ENCODE measurements at regions not wholly inside any gene's neighbourhood (a gene's known extent, or its start where the extent isn't known, plus 50 kb on each side); places are given as distances from the start of the nearest gene placed in this dataset.

GRCh38 chrX:63530654-63531053 is 179.5 kb upstream of the SPIN4 start:
- TF ChIP-seq CSDC2 (CRISPR knock-in tag; IDR thresholded peaks at IDR 0.05): no peak
- no peak for TF ChIP-seq ZNF8 (CRISPR knock-in tag; IDR thresholded peaks at IDR 0.05)
- TF ChIP-seq ZC3H10 (CRISPR knock-in tag; IDR thresholded peaks at IDR 0.05): no peak
- no peak for TF ChIP-seq ZFP3 (CRISPR knock-in tag; IDR thresholded peaks at IDR 0.05)
- TF ChIP-seq TSHZ2 (CRISPR knock-in tag; IDR thresholded peaks at IDR 0.05): no peak
- TF ChIP-seq ZFP30 (CRISPR knock-in tag; IDR thresholded peaks at IDR 0.05): peak; percentile 64; the same call in 1 of the 2 replicates
- ATAC-seq: no peak

GRCh38 chrX:63529961-63530360 is 178.8 kb upstream of the SPIN4 start:
- TF ChIP-seq ZNF70 (CRISPR knock-in tag; IDR thresholded peaks at IDR 0.05): no peak
- no peak for TF ChIP-seq ZNF8 (CRISPR knock-in tag; IDR thresholded peaks at IDR 0.05)
- no peak for TF ChIP-seq ZC3H10 (CRISPR knock-in tag; IDR thresholded peaks at IDR 0.05)
- TF ChIP-seq PATZ1 (CRISPR knock-in tag; IDR thresholded peaks at IDR 0.05; ENCODE audit: borderline replicate concordance): no peak
- TF ChIP-seq ZNF565 (CRISPR knock-in tag; conservative IDR thresholded peaks at IDR 0.05; ENCODE audit: low read depth): no peak
- TF ChIP-seq RARB (CRISPR knock-in tag; IDR thresholded peaks at IDR 0.05): no peak
- TF ChIP-seq GLIS3 (CRISPR knock-in tag; IDR thresholded peaks at IDR 0.05): no peak
- no peak for TF ChIP-seq TSHZ2 (CRISPR knock-in tag; IDR thresholded peaks at IDR 0.05)
- TF ChIP-seq PPARA (CRISPR knock-in tag; IDR thresholded peaks at IDR 0.05; ENCODE audit: borderline replicate concordance): no peak
- no peak for TF ChIP-seq ZFP3 (CRISPR knock-in tag; IDR thresholded peaks at IDR 0.05)
- TF ChIP-seq SNAI2 (CRISPR knock-in tag; IDR thresholded peaks at IDR 0.05): no peak
- no peak for TF ChIP-seq TOX (CRISPR knock-in tag; IDR thresholded peaks at IDR 0.05; ENCODE audit: borderline replicate concordance)
- no peak for TF ChIP-seq ESRRG (CRISPR knock-in tag; IDR thresholded peaks at IDR 0.05)
- TF ChIP-seq BACH2 (CRISPR knock-in tag; IDR thresholded peaks at IDR 0.05; ENCODE audit: borderline replicate concordance): no peak
- TF ChIP-seq POU6F1 (CRISPR knock-in tag; IDR thresholded peaks at IDR 0.05; ENCODE audit: borderline replicate concordance, low read depth): no peak
- no peak for TF ChIP-seq TCF4 (CRISPR knock-in tag; IDR thresholded peaks at IDR 0.05; ENCODE audit: borderline replicate concordance)
- no peak for TF ChIP-seq ISL1 (CRISPR knock-in tag; IDR thresholded peaks at IDR 0.05)
- TF ChIP-seq CSDC2 (CRISPR knock-in tag; IDR thresholded peaks at IDR 0.05): no peak
- TF ChIP-seq CSRNP3 (CRISPR knock-in tag; IDR thresholded peaks at IDR 0.05): no peak
- ATAC-seq: no peak

GRCh38 chrX:63526863-63527262 is 175.7 kb upstream of the SPIN4 start:
- no peak for ATAC-seq
- TF ChIP-seq ESRRG (CRISPR knock-in tag; IDR thresholded peaks at IDR 0.05): no peak
- TF ChIP-seq ZNF8 (CRISPR knock-in tag; IDR thresholded peaks at IDR 0.05): no peak
- TF ChIP-seq ZC3H10 (CRISPR knock-in tag; IDR thresholded peaks at IDR 0.05): no peak
- no peak for TF ChIP-seq PATZ1 (CRISPR knock-in tag; IDR thresholded peaks at IDR 0.05; ENCODE audit: borderline replicate concordance)
- no peak for TF ChIP-seq OSR1 (CRISPR knock-in tag; IDR thresholded peaks at IDR 0.05)
- no peak for TF ChIP-seq SNAI2 (CRISPR knock-in tag; IDR thresholded peaks at IDR 0.05)
- no peak for TF ChIP-seq BACH2 (CRISPR knock-in tag; IDR thresholded peaks at IDR 0.05; ENCODE audit: borderline replicate concordance)
- TF ChIP-seq CSDC2 (CRISPR knock-in tag; IDR thresholded peaks at IDR 0.05): no peak
- no peak for TF ChIP-seq GLIS3 (CRISPR knock-in tag; IDR thresholded peaks at IDR 0.05)
- TF ChIP-seq TCF4 (CRISPR knock-in tag; IDR thresholded peaks at IDR 0.05; ENCODE audit: borderline replicate concordance): no peak
- TF ChIP-seq ZFP3 (CRISPR knock-in tag; IDR thresholded peaks at IDR 0.05): no peak
- no peak for TF ChIP-seq ZFP30 (CRISPR knock-in tag; IDR thresholded peaks at IDR 0.05)
- no peak for TF ChIP-seq RARB (CRISPR knock-in tag; IDR thresholded peaks at IDR 0.05)
- no peak for TF ChIP-seq ZNF70 (CRISPR knock-in tag; IDR thresholded peaks at IDR 0.05)
- no peak for TF ChIP-seq CSRNP3 (CRISPR knock-in tag; IDR thresholded peaks at IDR 0.05)
- no peak for TF ChIP-seq TOX (CRISPR knock-in tag; IDR thresholded peaks at IDR 0.05; ENCODE audit: borderline replicate concordance)

Data from SK-N-SH treated with all-trans-retinoic acid at 6 μM for 48 hours (cell line).